Glomerular visceral epithelial cell (primary cell): ENCODE measurements at regions not wholly inside any gene's neighbourhood (a gene's known extent, or its start where the extent isn't known, plus 50 kb on each side); places are given as distances from the start of the nearest gene placed in this dataset.
A peak's percentile ranks its signal among the peaks of the same experiment; 100 is the strongest.

Experiments used
- DNase-seq: peaks from one replicate; pipeline ENCODE4 v3.0.0-alpha.2; 2016; ENCODE audit errors: extremely low spot score

GRCh38 chr3:170730071-170730812 is 139.8 kb downstream of the RPL22L1 start:
- DNase-seq, result no peak

- DNase-seq, result no peak
These were observed 141.8 kb downstream of the RPL22L1 start for GRCh38 chr3:170728181-170728580.

GRCh38 chr3:170727754-170728153 is 141.9 kb upstream of the SLC7A14 start:
- DNase-seq, result no peak

GRCh38 chr3:170726976-170727661 is 141.2 kb upstream of the SLC7A14 start:
- DNase-seq, result peak; percentile 82

GRCh38 chr3:170725285-170725731 is 139.4 kb upstream of the SLC7A14 start:
- DNase-seq, result no peak

DNA sequence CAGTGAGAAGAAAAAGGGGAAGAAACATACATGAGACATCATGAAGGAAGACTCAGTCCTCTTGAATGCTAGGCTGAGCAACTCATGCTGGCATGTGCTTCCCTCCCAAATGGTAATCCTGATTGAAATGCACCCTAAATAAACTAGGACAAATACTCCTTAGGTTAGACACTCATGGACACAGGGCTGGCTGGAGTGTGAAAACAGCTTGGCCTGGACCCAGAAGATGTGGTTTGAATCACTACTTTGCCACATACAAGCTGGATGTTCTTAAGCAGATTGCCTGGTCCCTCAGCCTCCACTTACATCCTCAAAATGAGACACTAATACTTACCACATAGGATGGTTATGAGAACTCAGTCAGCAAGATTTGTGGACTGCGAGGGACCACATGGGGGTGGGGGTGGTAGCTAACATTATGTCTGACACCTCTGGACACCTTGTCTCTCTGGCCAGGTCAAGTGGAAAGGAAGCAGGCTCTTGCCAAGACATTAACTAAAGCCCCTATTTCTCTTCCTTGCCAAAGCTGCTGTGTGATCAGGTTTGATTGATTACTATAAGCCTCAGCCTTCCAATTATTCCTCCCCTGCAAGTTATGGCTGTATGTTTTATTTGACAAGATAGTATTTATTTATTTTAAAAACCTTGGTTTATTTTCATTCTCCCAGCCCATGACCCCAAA is 138.9 kb upstream of the SLC7A14 start:
- DNase-seq, result peak; percentile 71

GRCh38 chr3:170723241-170723640 is 137.4 kb upstream of the SLC7A14 start:
- DNase-seq, result no peak

DNA sequence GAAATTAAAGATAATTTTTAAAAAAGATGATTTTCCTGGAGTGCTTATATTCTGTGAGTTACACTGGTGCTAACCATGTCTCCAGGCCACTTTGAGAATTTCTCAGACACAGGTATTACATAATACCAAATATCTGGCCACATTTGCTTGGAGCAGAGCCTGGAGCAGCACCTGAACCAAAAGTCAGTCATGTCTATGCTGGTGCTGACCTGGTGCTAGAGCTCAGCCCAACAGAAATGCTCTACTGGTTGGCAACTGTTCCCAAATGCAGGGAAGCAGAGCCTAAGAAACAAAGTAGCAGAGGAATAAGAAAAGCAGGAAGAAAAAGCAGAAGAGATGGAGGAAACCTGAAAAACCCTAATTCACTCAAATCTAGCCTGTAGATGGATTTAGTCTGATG is 135.7 kb upstream of the SLC7A14 start:
- DNase-seq, result no peak

DNA sequence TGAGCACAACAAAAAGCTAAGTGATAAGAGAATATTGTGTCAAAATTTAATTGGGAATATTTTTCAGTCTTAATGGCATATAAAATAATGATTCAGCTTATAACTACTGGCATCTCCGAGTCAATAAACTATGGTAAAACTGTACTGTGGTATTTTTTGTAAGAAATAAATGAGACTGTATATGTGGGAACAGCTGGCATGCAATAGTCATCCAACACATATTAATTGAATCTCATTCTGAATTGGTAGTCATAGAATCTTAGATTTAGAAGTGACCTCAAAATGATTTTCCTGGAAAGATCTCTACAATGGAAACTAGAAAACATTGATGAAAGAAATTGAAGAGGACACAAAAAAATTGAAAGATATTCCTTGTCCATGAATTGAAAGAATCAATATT is 133.4 kb upstream of the SLC7A14 start:
- no peak for DNase-seq

- DNase-seq, result no peak
These were observed 133.0 kb upstream of the SLC7A14 start for GRCh38 chr3:170718848-170719247.

GRCh38 chr3:170717410-170718402 is 131.8 kb upstream of the SLC7A14 start:
- DNase-seq, result no peak

GRCh38 chr3:170716172-170716805 is 130.4 kb upstream of the SLC7A14 start:
- DNase-seq, result no peak

DNA sequence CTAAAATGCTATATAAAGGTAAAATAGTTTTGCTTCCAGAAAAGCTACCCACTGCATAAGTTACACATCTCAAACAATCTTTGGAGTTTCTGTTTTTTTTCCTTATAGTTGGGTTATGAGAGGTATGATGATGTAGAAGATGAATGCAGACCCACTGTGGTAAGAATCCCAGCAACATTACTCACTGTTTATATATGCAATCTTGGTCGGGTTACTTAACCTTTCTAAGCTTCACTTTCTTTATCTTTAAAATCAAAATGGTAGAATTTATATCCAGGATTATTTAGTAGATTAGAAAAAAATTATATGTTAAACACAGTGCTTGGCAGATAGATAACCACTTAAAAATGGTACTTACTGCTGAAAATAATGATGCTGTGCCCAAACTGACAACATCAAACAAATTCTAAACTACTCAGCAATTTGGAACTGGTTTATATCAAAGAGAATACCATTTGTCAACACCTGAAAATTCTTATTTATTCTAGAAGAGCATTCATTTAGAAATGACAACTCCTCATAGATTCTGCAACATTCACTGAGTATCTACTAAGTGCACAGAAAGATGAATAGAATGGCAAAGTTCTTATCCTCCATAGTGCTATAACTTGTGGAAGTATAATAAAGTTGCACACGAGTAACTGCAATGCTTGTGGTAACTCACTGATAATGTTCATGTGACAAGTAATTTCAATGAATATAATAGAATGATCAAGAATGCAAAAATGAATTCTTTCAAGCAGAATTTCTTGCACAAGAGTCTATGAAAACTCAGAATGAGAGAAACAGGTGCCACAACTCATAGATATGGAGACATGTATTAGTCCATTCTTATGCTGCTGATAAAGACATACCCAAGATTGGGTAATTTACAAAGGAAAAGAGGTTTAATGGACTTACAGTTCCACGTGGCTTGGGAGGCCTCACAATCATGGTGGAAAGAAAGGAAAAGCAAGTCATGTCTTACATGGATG is 129.0 kb upstream of the SLC7A14 start:
- DNase-seq, result peak; percentile 73

DNA sequence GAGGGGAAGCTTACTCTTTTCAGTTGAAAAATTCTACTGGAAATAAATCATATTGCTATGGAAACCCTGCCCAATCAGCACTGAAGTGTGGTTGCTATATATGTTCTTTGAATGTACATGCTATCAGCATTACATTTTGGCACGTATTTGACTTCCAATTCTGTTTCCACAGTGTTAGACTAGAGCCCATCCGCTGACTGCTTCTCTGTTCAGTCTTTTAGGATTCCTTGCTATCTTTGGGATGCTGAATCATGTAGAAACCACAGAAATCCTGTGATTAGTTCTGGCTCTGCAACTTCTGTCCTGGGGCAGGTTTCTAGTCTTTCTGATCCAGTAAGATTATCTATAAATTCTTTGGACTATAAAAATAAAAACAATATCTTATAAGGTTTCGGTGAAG is 128.2 kb upstream of the SLC7A14 start:
- peak; percentile 69 for DNase-seq

GRCh38 chr3:170713653-170714052 is 127.8 kb upstream of the SLC7A14 start:
- no peak for DNase-seq

- no peak for DNase-seq
These were observed 126.9 kb upstream of the SLC7A14 start for GRCh38 chr3:170712798-170713197.

- DNase-seq, result no peak
These were observed 126.5 kb upstream of the SLC7A14 start for GRCh38 chr3:170712336-170712735.

GRCh38 chr3:170711786-170712185 is 125.9 kb upstream of the SLC7A14 start:
- DNase-seq, result no peak

- peak; percentile 15 for DNase-seq
These were observed 123.2 kb upstream of the SLC7A14 start for GRCh38 chr3:170709046-170709445.

GRCh38 chr3:170707899-170708298 is 122.0 kb upstream of the SLC7A14 start:
- DNase-seq, result no peak
